ENCODE measurements at regions not wholly inside any gene's neighbourhood (a gene's known extent, or its start where the extent isn't known, plus 50 kb on each side); places are given as distances from the start of the nearest gene placed in this dataset.

DNA sequence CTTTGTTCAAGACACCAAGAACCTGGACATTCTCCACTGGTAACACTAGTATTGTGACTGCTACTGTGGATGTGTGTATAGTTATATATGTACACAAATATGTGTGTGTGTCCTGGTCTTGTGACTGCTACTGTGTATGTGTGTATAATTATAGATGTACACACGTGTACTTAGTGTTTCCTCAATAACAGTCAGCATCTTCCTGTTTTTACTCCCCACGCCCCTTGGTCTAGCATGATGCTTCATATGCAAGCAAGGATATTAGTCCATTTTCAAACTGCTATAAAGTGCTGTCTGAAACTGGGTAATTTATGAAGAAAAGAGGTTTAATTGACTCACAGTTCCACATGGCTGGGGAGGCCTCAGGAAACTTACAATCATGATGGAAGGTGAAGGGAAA is 802.7 kb downstream of the RNF144A start:
- H3K9ac ChIP-seq (ENCODE audit: extremely low read depth, insufficient read length, low read length) = no peak overlapping the region
- no peaks in the 10 kb centered on the region for H3K79me1 ChIP-seq (ENCODE audit: insufficient read depth, low read depth, low read length, poor library complexity, severe bottlenecking)
- no peak for DNase-seq
- no peak overlapping the region for H3K4me2 ChIP-seq (ENCODE audit: insufficient read depth, insufficient read length, low read length)
- no peak overlapping the region for H4K5ac ChIP-seq (ENCODE audit: insufficient read length, low read depth, low read length)
- Mint-ChIP-seq H3K27me3 (ENCODE audit: low read depth) (peaks cover 3% of the 10 kb centered on the region), H3K27ac (no peak overlapping the region), H3K36me3 (ENCODE audit: insufficient read depth in 1 of 3, low read depth in 3 of 3) (peaks cover 0 to 2% (median 0%) of the 10 kb centered on the region in 3 experiments; a peak in 4 of 7 replicates), H3K9me3 (no peaks in the 10 kb centered on the region), H3K4me3 (no peak overlapping the region), H3K4me1 (peaks cover 0 to 2% of the 10 kb centered on the region in 2 experiments; a peak in 2 of 4 replicates)
- H3K18ac ChIP-seq (ENCODE audit: insufficient read length, low read depth, low read length) = no peak overlapping the region
- no peak overlapping the region for H4K91ac ChIP-seq (ENCODE audit: insufficient read length, low read depth, low read length)
- H2BK12ac ChIP-seq (ENCODE audit: insufficient read length, low read depth, low read length) = no peak overlapping the region
- H3K23ac ChIP-seq (ENCODE audit: insufficient read length, low read depth, low read length) = no peak overlapping the region
- H3K23me2 ChIP-seq (ENCODE audit: insufficient read length, low read depth, low read length, poor library complexity, severe bottlenecking) = no peaks in the 10 kb centered on the region
- H3K14ac ChIP-seq (ENCODE audit: insufficient read depth, low read length) = no peak overlapping the region
- H3K4ac ChIP-seq (ENCODE audit: low read depth, low read length) = no peak overlapping the region
- H2AFZ ChIP-seq (ENCODE audit: low read length) = no peak overlapping the region
- H3T11ph ChIP-seq (ENCODE audit: low read length) = no peak overlapping the region
- no peak overlapping the region for H3K56ac ChIP-seq (ENCODE audit: insufficient read length, low read depth, low read length)
- H2BK15ac ChIP-seq (ENCODE audit: low read depth, low read length) = no peak overlapping the region
- H4K8ac ChIP-seq (replicated peaks; ENCODE audit: insufficient read length, low read depth, low read length) = no peak overlapping the region
- no peaks in the 10 kb centered on the region for H3K4me1 ChIP-seq (ENCODE audit: insufficient read depth, low read length)
- no peak overlapping the region for H3K27ac ChIP-seq (ENCODE audit: insufficient read length, low read depth, low read length)
- no CpG with 5 or more reads among the region's 2 CpGs for WGBS (ENCODE audit: extremely low coverage, insufficient read length, low lambda C conversion rate)
- H3K9me3 ChIP-seq (ENCODE audit: control insufficient read depth, low read depth, low read length) = no peaks in the 10 kb centered on the region
- no peak overlapping the region for H2BK20ac ChIP-seq (ENCODE audit: low read depth, low read length, poor library complexity, severe bottlenecking)
- H2BK120ac ChIP-seq (ENCODE audit: low read depth, low read length, poor library complexity, severe bottlenecking) = no peak overlapping the region
- H4K20me1 ChIP-seq (ENCODE audit: control insufficient read depth, insufficient read depth, insufficient read length) = no peaks in the 10 kb centered on the region
- no peaks in the 10 kb centered on the region for H3K79me2 ChIP-seq (ENCODE audit: insufficient read depth, low read length)
- no peak overlapping the region for H2BK5ac ChIP-seq (ENCODE audit: insufficient read length, low read length)
- TF ChIP-seq, protein P1, sequence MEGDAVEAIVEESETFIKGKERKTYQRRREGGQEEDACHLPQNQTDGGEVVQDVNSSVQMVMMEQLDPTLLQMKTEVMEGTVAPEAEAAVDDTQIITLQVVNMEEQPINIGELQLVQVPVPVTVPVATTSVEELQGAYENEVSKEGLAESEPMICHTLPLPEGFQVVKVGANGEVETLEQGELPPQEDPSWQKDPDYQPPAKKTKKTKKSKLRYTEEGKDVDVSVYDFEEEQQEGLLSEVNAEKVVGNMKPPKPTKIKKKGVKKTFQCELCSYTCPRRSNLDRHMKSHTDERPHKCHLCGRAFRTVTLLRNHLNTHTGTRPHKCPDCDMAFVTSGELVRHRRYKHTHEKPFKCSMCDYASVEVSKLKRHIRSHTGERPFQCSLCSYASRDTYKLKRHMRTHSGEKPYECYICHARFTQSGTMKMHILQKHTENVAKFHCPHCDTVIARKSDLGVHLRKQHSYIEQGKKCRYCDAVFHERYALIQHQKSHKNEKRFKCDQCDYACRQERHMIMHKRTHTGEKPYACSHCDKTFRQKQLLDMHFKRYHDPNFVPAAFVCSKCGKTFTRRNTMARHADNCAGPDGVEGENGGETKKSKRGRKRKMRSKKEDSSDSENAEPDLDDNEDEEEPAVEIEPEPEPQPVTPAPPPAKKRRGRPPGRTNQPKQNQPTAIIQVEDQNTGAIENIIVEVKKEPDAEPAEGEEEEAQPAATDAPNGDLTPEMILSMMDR (conservative IDR thresholded peaks at IDR 0.05) = no peak
- H2AK5ac ChIP-seq (ENCODE audit: insufficient read length, low read length) = no peak overlapping the region
- no peaks in the 10 kb centered on the region for H3K27me3 ChIP-seq (ENCODE audit: insufficient read depth, low read length)

All from H9 (cell line).